GM12875 (cell line): ENCODE measurements at regions not wholly inside any gene's neighbourhood (a gene's known extent, or its start where the extent isn't known, plus 50 kb on each side); places are given as distances from the start of the nearest gene placed in this dataset.

ENCODE experiments used
- H3K4me3 ChIP-seq: one replicate; pipeline ENCODE4 v1.5.1; 2011; ENCODE audit warnings: low read depth, low read length, control low read depth
- TF ChIP-seq, protein P1 (sequence below): IDR thresholded peaks from 2 replicates; pipeline ENCODE4 v1.5.1; 2011; ENCODE audit warnings: low read depth, mild to moderate bottlenecking, control low read depth, inconsistent platforms, low read length, moderate library complexity, borderline replicate concordance; ENCODE audit not compliant: insufficient read depth

DNA sequence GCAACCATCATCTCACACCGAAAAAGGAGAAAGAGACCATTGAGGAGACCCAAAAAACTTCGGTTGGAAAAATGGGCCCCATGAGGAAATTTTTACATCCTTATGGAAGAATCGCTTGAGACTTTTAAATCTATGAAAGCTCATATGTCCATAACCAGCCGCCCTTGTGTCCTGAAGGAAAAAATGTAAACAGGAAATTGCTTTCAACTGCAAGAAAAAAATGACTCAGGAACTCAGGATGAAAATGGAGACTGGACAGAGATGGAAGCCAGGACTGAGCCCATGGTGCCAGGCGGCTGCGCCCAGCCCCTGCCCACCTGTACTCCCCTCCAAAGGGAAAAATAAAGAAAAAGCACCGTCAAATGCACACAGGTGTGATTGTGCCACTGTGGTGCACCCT, 81.5 kb upstream of the SLC66A3 start:
- no peak overlapping the region for H3K4me3 ChIP-seq
- TF ChIP-seq, protein P1, sequence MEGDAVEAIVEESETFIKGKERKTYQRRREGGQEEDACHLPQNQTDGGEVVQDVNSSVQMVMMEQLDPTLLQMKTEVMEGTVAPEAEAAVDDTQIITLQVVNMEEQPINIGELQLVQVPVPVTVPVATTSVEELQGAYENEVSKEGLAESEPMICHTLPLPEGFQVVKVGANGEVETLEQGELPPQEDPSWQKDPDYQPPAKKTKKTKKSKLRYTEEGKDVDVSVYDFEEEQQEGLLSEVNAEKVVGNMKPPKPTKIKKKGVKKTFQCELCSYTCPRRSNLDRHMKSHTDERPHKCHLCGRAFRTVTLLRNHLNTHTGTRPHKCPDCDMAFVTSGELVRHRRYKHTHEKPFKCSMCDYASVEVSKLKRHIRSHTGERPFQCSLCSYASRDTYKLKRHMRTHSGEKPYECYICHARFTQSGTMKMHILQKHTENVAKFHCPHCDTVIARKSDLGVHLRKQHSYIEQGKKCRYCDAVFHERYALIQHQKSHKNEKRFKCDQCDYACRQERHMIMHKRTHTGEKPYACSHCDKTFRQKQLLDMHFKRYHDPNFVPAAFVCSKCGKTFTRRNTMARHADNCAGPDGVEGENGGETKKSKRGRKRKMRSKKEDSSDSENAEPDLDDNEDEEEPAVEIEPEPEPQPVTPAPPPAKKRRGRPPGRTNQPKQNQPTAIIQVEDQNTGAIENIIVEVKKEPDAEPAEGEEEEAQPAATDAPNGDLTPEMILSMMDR, result no peak

DNA sequence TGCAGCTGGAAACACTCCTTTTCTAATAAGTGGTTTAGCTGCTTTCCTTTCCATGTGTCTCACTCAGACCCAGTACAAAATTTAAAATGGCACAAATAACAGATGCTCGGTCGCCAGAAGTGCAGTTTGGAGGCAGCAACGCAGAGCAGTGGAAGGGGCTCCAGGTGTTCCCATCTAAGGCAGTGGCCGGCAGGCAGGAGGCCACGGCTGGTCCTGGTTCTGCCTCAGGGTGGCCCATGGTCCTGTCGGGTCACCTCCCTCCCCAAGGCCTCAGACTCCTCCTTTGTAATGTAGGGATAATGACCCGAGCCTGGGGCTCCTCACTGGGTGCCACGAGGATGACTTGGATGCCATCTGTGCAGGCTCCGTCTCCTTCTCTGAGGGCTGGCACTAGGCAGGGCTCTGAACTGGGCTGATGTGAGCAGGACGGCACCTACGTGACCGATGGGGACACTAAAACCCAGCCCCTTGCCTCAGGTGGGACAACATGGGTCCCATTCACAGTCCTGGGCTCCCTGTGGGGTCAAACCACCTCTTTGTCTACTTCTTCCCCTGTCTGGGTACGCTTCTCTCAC, 80.9 kb upstream of the SLC66A3 start:
- TF ChIP-seq, protein P1, result no peak
- no peak overlapping the region for H3K4me3 ChIP-seq

DNA sequence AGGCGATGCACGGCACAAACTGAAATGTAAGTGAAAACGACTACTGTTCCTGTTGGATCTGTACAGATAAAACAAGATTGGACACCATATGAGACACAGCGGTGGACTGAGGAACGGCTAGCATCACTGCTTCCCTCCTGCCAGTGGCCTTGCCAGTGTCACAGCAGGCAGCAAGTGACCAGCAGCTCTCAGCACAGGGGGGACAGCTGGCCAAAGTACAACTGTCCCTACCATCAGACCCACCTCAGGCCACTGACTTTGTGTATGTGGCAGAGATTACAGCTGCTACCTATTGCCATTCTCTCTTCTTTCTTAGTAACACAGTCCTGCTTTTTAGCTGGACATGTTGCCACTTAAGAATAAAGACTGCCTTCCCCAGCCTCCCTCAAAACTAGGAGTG, 80.0 kb upstream of the SLC66A3 start:
- TF ChIP-seq, protein P1, result no peak
- no peak overlapping the region for H3K4me3 ChIP-seq

GRCh38 chr2:11077411-11077810, 77.9 kb upstream of the SLC66A3 start:
- TF ChIP-seq, protein P1, result no peak

DNA sequence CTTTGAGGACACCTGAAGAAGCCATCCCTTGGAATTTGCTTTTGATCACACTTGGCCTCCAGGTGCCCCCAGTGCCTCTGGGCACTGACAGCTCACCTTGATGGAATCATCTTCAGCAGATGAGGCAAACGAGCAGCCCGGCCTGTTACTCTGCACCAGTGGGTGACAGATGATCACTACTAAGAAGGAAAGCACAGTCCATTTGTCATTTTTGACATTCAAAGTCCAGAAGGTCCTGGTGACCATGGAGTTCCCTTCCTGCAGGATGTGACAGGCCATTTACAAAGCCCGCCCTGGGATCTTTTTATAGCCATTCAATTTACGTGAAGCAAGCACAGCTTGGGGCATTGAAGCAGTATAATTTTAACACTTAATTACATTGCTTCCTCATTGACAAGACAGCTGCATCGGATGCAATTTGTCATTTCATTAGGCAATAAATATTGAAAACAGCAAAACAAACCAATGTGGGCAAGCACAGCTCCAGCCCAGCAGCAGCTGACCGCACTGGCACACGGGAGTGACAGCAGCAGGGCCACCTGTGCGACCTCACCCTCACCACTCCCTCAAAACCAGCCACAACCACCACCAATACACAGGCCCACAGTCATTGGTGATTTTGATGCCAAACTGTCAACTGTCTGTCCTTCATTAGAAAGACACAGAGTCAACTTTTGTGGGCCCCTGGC, 76.0 kb upstream of the SLC66A3 start:
- H3K4me3 ChIP-seq, result no peak overlapping the region
- TF ChIP-seq, protein P1, result no peak

More at GRCh38 chr2:11077411-11077810, 77.9 kb upstream of the SLC66A3 start:
- no peak overlapping the region for H3K4me3 ChIP-seq

- no peak overlapping the region for H3K4me3 ChIP-seq
- TF ChIP-seq, protein P1, result no peak
These were observed 74.8 kb upstream of the SLC66A3 start for GRCh38 chr2:11080253-11081115.
